ENCODE measurements at regions not wholly inside any gene's neighbourhood (a gene's known extent, or its start where the extent isn't known, plus 50 kb on each side); places are given as distances from the start of the nearest gene placed in this dataset.

DNA sequence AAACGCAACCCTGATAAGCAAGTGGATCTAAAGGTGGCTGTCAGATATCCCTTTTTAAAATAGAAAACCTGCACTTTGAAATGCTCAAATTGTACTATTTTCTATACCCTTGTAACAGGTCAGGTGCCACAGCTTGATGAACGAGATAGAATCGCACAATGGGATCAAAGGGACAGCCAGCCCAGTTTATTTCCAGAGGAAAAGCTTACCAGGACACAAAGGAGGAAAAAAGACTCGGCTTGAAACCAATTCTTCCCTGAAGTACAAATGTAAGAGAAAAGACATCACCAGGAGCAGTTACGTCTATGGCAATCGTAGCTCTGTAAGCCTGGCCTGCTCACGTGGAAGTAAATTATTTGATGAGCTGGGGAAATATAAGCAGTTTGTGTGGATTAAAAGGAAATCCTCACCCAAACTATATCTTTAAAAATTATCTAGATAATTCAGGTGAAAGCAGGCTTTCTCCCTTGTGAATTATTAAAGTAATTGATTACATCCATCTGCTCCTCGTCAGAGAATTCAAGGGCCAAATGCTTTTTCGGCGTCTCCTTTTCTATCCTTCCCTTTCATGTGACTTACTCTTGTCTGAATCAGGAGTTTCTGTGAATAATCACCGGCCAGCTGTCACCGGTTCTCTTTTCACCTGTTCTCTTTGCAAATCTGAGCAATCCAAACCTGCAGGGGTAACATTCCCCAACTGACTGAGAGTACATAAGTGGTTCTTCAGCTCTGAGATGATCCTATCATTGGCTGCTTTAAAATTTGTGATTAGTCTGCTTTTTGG, 339.2 kb upstream of the ONECUT1 start:
- Histone ChIP-seq H2BK12ac (ENCODE audit: insufficient read length, low read depth, low read length) (no peak overlapping the region), H4K91ac (ENCODE audit: insufficient read length, low read depth, low read length) (no peak overlapping the region), H3K14ac (ENCODE audit: insufficient read depth, low read length) (no peak overlapping the region), H2BK5ac (ENCODE audit: insufficient read length, low read length) (no peak overlapping the region), H3K18ac (ENCODE audit: insufficient read length, low read depth, low read length) (no peak overlapping the region), H2AFZ (ENCODE audit: low read length) (no peak overlapping the region), H3K9ac (ENCODE audit: extremely low read depth, insufficient read length, low read length) (no peak overlapping the region), H3K27ac (ENCODE audit: insufficient read length, low read depth, low read length) (no peak overlapping the region), H3K4me1 (ENCODE audit: insufficient read depth, low read length) (peaks cover 3% of the 10 kb centered on the region; the same call in 1 of the 2 replicates), H2AK5ac (ENCODE audit: insufficient read length, low read length) (no peak overlapping the region), H3K4ac (ENCODE audit: low read depth, low read length) (no peak overlapping the region), H4K8ac (replicated peaks; ENCODE audit: insufficient read length, low read depth, low read length) (no peak overlapping the region), H2BK15ac (ENCODE audit: low read depth, low read length) (no peak overlapping the region), H2BK120ac (ENCODE audit: low read depth, low read length, poor library complexity, severe bottlenecking) (no peak overlapping the region), H3K27me3 (ENCODE audit: insufficient read depth, low read length) (no peaks in the 10 kb centered on the region), H3K23me2 (ENCODE audit: insufficient read length, low read depth, low read length, poor library complexity, severe bottlenecking) (no peaks in the 10 kb centered on the region), H3K23ac (ENCODE audit: insufficient read length, low read depth, low read length) (no peak overlapping the region), H3K4me2 (ENCODE audit: insufficient read depth, insufficient read length, low read length) (no peak overlapping the region), H3K56ac (ENCODE audit: insufficient read length, low read depth, low read length) (no peak overlapping the region), H3K79me1 (ENCODE audit: insufficient read depth, low read depth, low read length, poor library complexity, severe bottlenecking) (no peaks in the 10 kb centered on the region), H3T11ph (ENCODE audit: low read length) (no peak overlapping the region), H4K20me1 (ENCODE audit: control insufficient read depth, insufficient read depth, insufficient read length) (no peaks in the 10 kb centered on the region), H4K5ac (ENCODE audit: insufficient read length, low read depth, low read length) (no peak overlapping the region), H2BK20ac (ENCODE audit: low read depth, low read length, poor library complexity, severe bottlenecking) (no peak overlapping the region), H3K79me2 (ENCODE audit: insufficient read depth, low read length) (no peaks in the 10 kb centered on the region), H3K9me3 (ENCODE audit: control insufficient read depth, low read depth, low read length) (no peaks in the 10 kb centered on the region)
- WGBS (ENCODE audit: extremely low coverage, insufficient read length, low lambda C conversion rate): no CpG with 5 or more reads among the region's 12 CpGs
- TF ChIP-seq, protein P1, sequence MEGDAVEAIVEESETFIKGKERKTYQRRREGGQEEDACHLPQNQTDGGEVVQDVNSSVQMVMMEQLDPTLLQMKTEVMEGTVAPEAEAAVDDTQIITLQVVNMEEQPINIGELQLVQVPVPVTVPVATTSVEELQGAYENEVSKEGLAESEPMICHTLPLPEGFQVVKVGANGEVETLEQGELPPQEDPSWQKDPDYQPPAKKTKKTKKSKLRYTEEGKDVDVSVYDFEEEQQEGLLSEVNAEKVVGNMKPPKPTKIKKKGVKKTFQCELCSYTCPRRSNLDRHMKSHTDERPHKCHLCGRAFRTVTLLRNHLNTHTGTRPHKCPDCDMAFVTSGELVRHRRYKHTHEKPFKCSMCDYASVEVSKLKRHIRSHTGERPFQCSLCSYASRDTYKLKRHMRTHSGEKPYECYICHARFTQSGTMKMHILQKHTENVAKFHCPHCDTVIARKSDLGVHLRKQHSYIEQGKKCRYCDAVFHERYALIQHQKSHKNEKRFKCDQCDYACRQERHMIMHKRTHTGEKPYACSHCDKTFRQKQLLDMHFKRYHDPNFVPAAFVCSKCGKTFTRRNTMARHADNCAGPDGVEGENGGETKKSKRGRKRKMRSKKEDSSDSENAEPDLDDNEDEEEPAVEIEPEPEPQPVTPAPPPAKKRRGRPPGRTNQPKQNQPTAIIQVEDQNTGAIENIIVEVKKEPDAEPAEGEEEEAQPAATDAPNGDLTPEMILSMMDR (conservative IDR thresholded peaks at IDR 0.05): no peak
- Mint-ChIP-seq H3K4me3 (no peak overlapping the region), H3K27me3 (ENCODE audit: low read depth) (no peaks in the 10 kb centered on the region), H3K27ac (peak overlapping the region in 2 of 3 experiments; percentile 20 to 50; a peak in 3 of 7 replicates), H3K9me3 (no peaks in the 10 kb centered on the region), H3K4me1 (peaks cover 23 to 24% of the 10 kb centered on the region in 2 experiments), H3K36me3 (ENCODE audit: insufficient read depth in 1 of 3, low read depth in 3 of 3) (no peaks in the 10 kb centered on the region)
- no peak for DNase-seq
